Fibroblast of lung (primary cell): ENCODE measurements at regions not wholly inside any gene's neighbourhood (a gene's known extent, or its start where the extent isn't known, plus 50 kb on each side); places are given as distances from the start of the nearest gene placed in this dataset.
A peak's percentile ranks its signal among the peaks of the same experiment; 100 is the strongest.

Experiments
- DNase-seq, 2 donors: peaks; one replicate each; pipeline versions ENCODE4 v3.0.0 to v3.0.0-alpha.2; 2010; ENCODE audit warnings: low read depth in 2 of 2
- H2AFZ ChIP-seq: 2 replicates; pipeline ENCODE4 v1.5.1; 2012; ENCODE audit warnings: low read length, control low read depth, inconsistent platforms
- H3K27ac ChIP-seq: 2 replicates; pipeline ENCODE4 v1.5.1; 2011; ENCODE audit warnings: low read length, control low read depth; ENCODE audit not compliant: insufficient read depth
- H3K27me3 ChIP-seq: 2 replicates; pipeline ENCODE4 v1.5.1; 2011; ENCODE audit warnings: mild to moderate bottlenecking, low read length; ENCODE audit not compliant: control insufficient read depth, insufficient read depth
- H3K36me3 ChIP-seq: 2 replicates; pipeline ENCODE4 v1.5.1; 2011; ENCODE audit warnings: low read length; ENCODE audit not compliant: control insufficient read depth, insufficient read depth
- H3K4me1 ChIP-seq: 2 replicates; pipeline ENCODE4 v1.5.1; 2011; ENCODE audit warnings: low read length; ENCODE audit not compliant: control insufficient read depth, insufficient read depth; ENCODE audit errors: extremely low read depth
- H3K4me2 ChIP-seq: 2 replicates; pipeline ENCODE4 v1.5.1; 2011; ENCODE audit warnings: low read length, control low read depth; ENCODE audit not compliant: insufficient read depth; ENCODE audit errors: extremely low read depth
- H3K4me3 ChIP-seq, 4 experiments: fragments of 200-600 bp in 1 of 4; sonication (generic) in 1 of 4; replicated peaks in 1 of 4; 2 replicates each; pipeline ENCODE4 v1.5.1; 2011 to 2016; ENCODE audit warnings: low read length in 4 of 4, low read depth in 3 of 4, mild to moderate bottlenecking in 3 of 4, control low read depth in 2 of 4, inconsistent platforms in 1 of 4, mixed read lengths in 1 of 4; ENCODE audit not compliant: insufficient read depth in 1 of 4; ENCODE audit errors: control extremely low read depth in 1 of 4
- H3K79me2 ChIP-seq: 2 replicates; pipeline ENCODE4 v1.5.1; 2012; ENCODE audit warnings: mild to moderate bottlenecking, low read length, inconsistent platforms; ENCODE audit not compliant: control insufficient read depth, insufficient read depth
- H3K9ac ChIP-seq: 2 replicates; pipeline ENCODE4 v1.5.1; 2011; ENCODE audit warnings: mild to moderate bottlenecking, low read length, control low read depth; ENCODE audit not compliant: insufficient read depth
- H3K9me3 ChIP-seq: 2 replicates; pipeline ENCODE4 v1.5.1; 2012; ENCODE audit warnings: low read depth, low read length; ENCODE audit not compliant: control insufficient read depth, insufficient read depth
- H4K20me1 ChIP-seq: 2 replicates; pipeline ENCODE4 v1.5.1; 2011; ENCODE audit warnings: low read length; ENCODE audit not compliant: control insufficient read depth, insufficient read depth; ENCODE audit errors: extremely low read depth
- EZH2 ChIP-seq: IDR thresholded peaks from 2 replicates; pipeline ENCODE4 v1.5.1; 2012; ENCODE audit warnings: low read length, control low read depth, mild to moderate bottlenecking; ENCODE audit errors: missing control alignments
- TF ChIP-seq, protein P1 (sequence below), 2 donors: IDR thresholded peaks in 1 of 2; conservative IDR thresholded peaks in 1 of 2; 1 replicate in 1 of 2; 2 replicates in 1 of 2; pipeline ENCODE4 v1.5.1; 2011 to 2012; ENCODE audit warnings: low read length in 2 of 2, control low read depth in 1 of 2, inconsistent platforms in 1 of 2, low read depth in 1 of 2, mild to moderate bottlenecking in 1 of 2

DNA sequence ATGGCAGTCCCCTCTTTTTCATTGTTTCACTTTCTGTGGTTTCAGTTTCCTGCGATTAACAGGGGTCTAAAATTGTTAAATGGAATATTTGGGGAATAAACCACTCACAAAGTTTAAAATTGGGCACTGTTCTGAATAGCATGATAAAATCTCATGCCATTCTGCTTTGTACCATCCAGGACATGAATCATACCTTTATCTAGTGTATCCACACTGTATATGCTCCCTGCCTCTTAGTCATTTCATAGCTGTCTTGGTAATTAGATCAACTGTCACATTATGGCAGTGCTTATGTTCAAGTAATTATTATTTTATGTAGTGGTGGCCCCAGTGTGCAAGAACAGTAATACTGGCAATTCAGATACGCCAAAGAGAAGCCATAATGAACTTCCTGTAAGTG lies 734.5 kb downstream of the ZPLD1 start:
- Histone ChIP-seq H2AFZ (no peak overlapping the region), H3K4me2 (no peak overlapping the region), H3K79me2 (no peaks in the 10 kb centered on the region), H3K27ac (no peak overlapping the region), H4K20me1 (no peaks in the 10 kb centered on the region), H3K4me1 (no peaks in the 10 kb centered on the region), H3K27me3 (no peaks in the 10 kb centered on the region), H3K4me3 (no peak overlapping the region), H3K9me3 (no peaks in the 10 kb centered on the region), H3K36me3 (no peaks in the 10 kb centered on the region), H3K9ac (no peak overlapping the region)
- TF ChIP-seq, protein P1, sequence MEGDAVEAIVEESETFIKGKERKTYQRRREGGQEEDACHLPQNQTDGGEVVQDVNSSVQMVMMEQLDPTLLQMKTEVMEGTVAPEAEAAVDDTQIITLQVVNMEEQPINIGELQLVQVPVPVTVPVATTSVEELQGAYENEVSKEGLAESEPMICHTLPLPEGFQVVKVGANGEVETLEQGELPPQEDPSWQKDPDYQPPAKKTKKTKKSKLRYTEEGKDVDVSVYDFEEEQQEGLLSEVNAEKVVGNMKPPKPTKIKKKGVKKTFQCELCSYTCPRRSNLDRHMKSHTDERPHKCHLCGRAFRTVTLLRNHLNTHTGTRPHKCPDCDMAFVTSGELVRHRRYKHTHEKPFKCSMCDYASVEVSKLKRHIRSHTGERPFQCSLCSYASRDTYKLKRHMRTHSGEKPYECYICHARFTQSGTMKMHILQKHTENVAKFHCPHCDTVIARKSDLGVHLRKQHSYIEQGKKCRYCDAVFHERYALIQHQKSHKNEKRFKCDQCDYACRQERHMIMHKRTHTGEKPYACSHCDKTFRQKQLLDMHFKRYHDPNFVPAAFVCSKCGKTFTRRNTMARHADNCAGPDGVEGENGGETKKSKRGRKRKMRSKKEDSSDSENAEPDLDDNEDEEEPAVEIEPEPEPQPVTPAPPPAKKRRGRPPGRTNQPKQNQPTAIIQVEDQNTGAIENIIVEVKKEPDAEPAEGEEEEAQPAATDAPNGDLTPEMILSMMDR (conservative IDR thresholded peaks at IDR 0.05 in 1 of 2, IDR thresholded peaks at IDR 0.05 in 1 of 2; ENCODE audit: low read depth in 1 of 2, low read length in 2 of 2), result no peak
- no peak for TF ChIP-seq EZH2
- peak in 1 of 2 donors; percentile 35 for DNase-seq

DNA sequence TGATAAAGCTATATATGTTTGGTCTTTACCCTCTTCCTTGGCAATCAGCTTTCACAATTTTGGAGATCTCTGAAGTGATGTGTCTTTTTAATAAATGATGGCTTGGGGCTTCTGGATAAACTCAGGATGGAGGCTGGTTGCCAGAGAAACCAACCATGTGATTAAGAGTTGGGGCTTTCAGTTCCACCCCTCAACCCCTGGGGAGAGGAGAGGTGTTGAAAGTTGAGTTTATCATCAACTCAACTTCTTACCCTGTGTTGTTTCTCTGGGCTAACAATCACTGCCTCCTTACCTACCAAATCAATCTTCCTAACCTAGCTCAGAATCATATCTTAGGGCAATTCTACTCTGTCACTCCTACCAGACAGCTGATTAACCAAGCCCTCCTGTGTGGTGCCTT lies 735.8 kb downstream of the ZPLD1 start:
- Histone ChIP-seq H3K9ac (no peak overlapping the region), H3K4me1 (no peaks in the 10 kb centered on the region), H3K79me2 (no peaks in the 10 kb centered on the region), H3K4me3 (no peak overlapping the region), H2AFZ (no peak overlapping the region), H3K27me3 (no peaks in the 10 kb centered on the region), H3K9me3 (no peaks in the 10 kb centered on the region), H3K27ac (no peak overlapping the region), H4K20me1 (no peaks in the 10 kb centered on the region), H3K36me3 (no peaks in the 10 kb centered on the region), H3K4me2 (no peak overlapping the region)
- TF ChIP-seq EZH2, result no peak
- DNase-seq, result no peak

DNA sequence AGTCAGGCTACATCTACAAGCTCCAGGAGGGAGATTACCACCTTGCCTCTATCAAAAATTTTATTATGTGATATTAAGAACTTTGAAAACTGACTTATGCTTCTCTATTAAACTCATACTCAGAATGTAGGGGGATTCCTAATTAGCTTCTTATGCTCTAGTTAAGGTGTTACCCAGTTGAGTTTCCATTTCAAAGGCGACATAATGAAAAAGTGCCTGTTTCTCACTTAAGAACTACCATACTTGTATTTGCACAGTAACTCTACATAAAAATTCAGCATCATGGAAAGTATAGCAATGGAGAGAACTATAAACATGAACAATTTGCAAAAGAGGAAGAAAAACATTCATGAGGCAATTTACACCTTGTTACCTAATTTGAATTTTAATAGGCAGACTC lies 739.1 kb downstream of the ZPLD1 start:
- no peak overlapping the region for H3K9ac ChIP-seq
- no peaks in the 10 kb centered on the region for H3K4me1 ChIP-seq
- no peaks in the 10 kb centered on the region for H3K9me3 ChIP-seq
- no peak overlapping the region for H3K27ac ChIP-seq
- no peak overlapping the region for H3K4me2 ChIP-seq
- H2AFZ ChIP-seq, result no peak overlapping the region
- no peaks in the 10 kb centered on the region for H3K27me3 ChIP-seq
- H4K20me1 ChIP-seq, result no peaks in the 10 kb centered on the region
- H3K79me2 ChIP-seq, result no peaks in the 10 kb centered on the region
- H3K4me3 ChIP-seq, result no peak overlapping the region
- TF ChIP-seq, protein P1 (conservative IDR thresholded peaks at IDR 0.05 in 1 of 2, IDR thresholded peaks at IDR 0.05 in 1 of 2; ENCODE audit: low read depth in 1 of 2, low read length in 2 of 2), result no peak
- no peak for TF ChIP-seq EZH2
- no peaks in the 10 kb centered on the region for H3K36me3 ChIP-seq
- no peak for DNase-seq
